ENCODE measurements at regions not wholly inside any gene's neighbourhood (a gene's known extent, or its start where the extent isn't known, plus 50 kb on each side); places are given as distances from the start of the nearest gene placed in this dataset.

- TF ChIP-seq POLR2A (IDR thresholded peaks at IDR 0.05) (no peak), CTCF (IDR thresholded peaks at IDR 0.05) (no peak)
Observed at GRCh38 chr20:19921284-19921793, 95.8 kb upstream of the NAA20 start.

Measured in testis (tissue), 2 donors.